GM06990 (cell line): ENCODE measurements at regions not wholly inside any gene's neighbourhood (a gene's known extent, or its start where the extent isn't known, plus 50 kb on each side); places are given as distances from the start of the nearest gene placed in this dataset.
"Not testable (repeated sequence)": the region's sequence is repeated elsewhere in the genome, so short reads cannot be mapped to it uniquely, and the experiment has no call there.

Experiments used
- DNase-seq: peaks from one replicate; pipeline ENCODE4 v3.0.0-alpha.2; 2011; ENCODE audit not compliant: insufficient read length; ENCODE audit errors: extremely low read depth
- H3K27me3 ChIP-seq: replicated peaks from 2 replicates; pipeline ENCODE4 v1.6.0; 2011; ENCODE audit warnings: low read length; ENCODE audit not compliant: control insufficient read depth, insufficient read depth
- H3K36me3 ChIP-seq: 2 replicates; pipeline ENCODE4 v1.5.1; 2011; ENCODE audit warnings: low read length; ENCODE audit not compliant: control insufficient read depth, insufficient read depth
- H3K4me3 ChIP-seq: replicated peaks from 2 replicates; pipeline ENCODE4 v1.5.1; 2011; ENCODE audit warnings: low read depth, mild to moderate bottlenecking, control low read depth, low read length
- CTCF ChIP-seq: IDR thresholded peaks from 2 replicates; pipeline ENCODE4 v1.5.1; 2011; ENCODE audit warnings: low read length, control low read depth, mild to moderate bottlenecking, inconsistent platforms; ENCODE audit not compliant: insufficient read depth, poor library complexity, severe bottlenecking

GRCh38 chr13:83151308-83151660 lies 731.0 kb downstream of the SLITRK1 start:
- H3K4me3 ChIP-seq: no peak overlapping the region
- no peak for DNase-seq
- H3K27me3 ChIP-seq: no peaks in the 10 kb centered on the region
- TF ChIP-seq CTCF: no peak
- H3K36me3 ChIP-seq: no peaks in the 10 kb centered on the region

- no peak for DNase-seq
- TF ChIP-seq CTCF: no peak
- no peak overlapping the region for H3K4me3 ChIP-seq
- H3K36me3 ChIP-seq: no peaks in the 10 kb centered on the region
- H3K27me3 ChIP-seq: no peaks in the 10 kb centered on the region
Observed at GRCh38 chr13:83150616-83151307, 731.5 kb downstream of the SLITRK1 start.

- no peak for TF ChIP-seq CTCF
- DNase-seq: no peak
- Histone ChIP-seq H3K4me3 (no peak overlapping the region), H3K36me3 (no peaks in the 10 kb centered on the region), H3K27me3 (no peaks in the 10 kb centered on the region)
Observed at GRCh38 chr13:83136660-83137059, 745.6 kb downstream of the SLITRK1 start.

GRCh38 chr13:83125791-83126190 lies 756.5 kb downstream of the SLITRK1 start:
- Histone ChIP-seq H3K4me3 (no peak overlapping the region), H3K27me3 (no peaks in the 10 kb centered on the region), H3K36me3 (no peaks in the 10 kb centered on the region)
- no peak for TF ChIP-seq CTCF
- DNase-seq: no peak

GRCh38 chr13:83121896-83122295 lies 760.4 kb downstream of the SLITRK1 start:
- Histone ChIP-seq H3K27me3 (no peaks in the 10 kb centered on the region), H3K4me3 (no peak overlapping the region), H3K36me3 (no peaks in the 10 kb centered on the region)
- no peak for DNase-seq
- TF ChIP-seq CTCF: no peak

GRCh38 chr13:83117046-83117445 lies 765.2 kb downstream of the SLITRK1 start:
- no peak for TF ChIP-seq CTCF
- H3K4me3 ChIP-seq: no peak overlapping the region
- no peak for DNase-seq
- H3K27me3 ChIP-seq: no peaks in the 10 kb centered on the region
- no peaks in the 10 kb centered on the region for H3K36me3 ChIP-seq

- H3K36me3 ChIP-seq, DNase-seq, H3K27me3 ChIP-seq, H3K4me3 ChIP-seq: not testable (repeated sequence)
Observed at GRCh38 chr13:83101574-83102247, 780.6 kb downstream of the SLITRK1 start.
